Peyer's patch (tissue), 4 donors: ENCODE measurements at regions not wholly inside any gene's neighbourhood (a gene's known extent, or its start where the extent isn't known, plus 50 kb on each side); places are given as distances from the start of the nearest gene placed in this dataset.

ENCODE experiments used
- DNase-seq, 3 donors: peaks; one replicate each; pipeline ENCODE4 v3.0.0-alpha.2; 2017 to 2019
- H3K27ac ChIP-seq, 4 donors: fragments of 200-600 bp; sonication (generic); one replicate each; pipeline ENCODE4 v1.5.1; 2016 to 2019
- H3K27me3 ChIP-seq, 2 donors: fragments of 200-600 bp; sonication (generic); one replicate each; pipeline ENCODE4 v1.5.1; 2019
- H3K36me3 ChIP-seq, 3 donors: fragments of 200-600 bp; sonication (generic); one replicate each; pipeline ENCODE4 v1.5.1; 2016 to 2019
- H3K4me1 ChIP-seq, 4 donors: fragments of 200-600 bp; sonication (generic); one replicate each; pipeline ENCODE4 v1.5.1; 2016 to 2019
- H3K4me3 ChIP-seq, 4 donors: fragments of 200-600 bp; sonication (generic); 1 replicate in 3 of 4; 2 replicates in 1 of 4; pipeline ENCODE4 v1.5.1; 2016 to 2019; ENCODE audit warnings: mild to moderate bottlenecking in 1 of 4
- H3K9me3 ChIP-seq, 4 donors: fragments of 200-600 bp; sonication (generic); one replicate each; pipeline ENCODE4 v1.5.1; 2016 to 2019; ENCODE audit warnings: mild to moderate bottlenecking in 1 of 4
- CTCF ChIP-seq, 6 experiments: fragments of 450-650 bp in 4 of 6; fragments of 200-600 bp in 2 of 6; sonication (generic) in 1 of 6; IDR thresholded peaks; one replicate each; pipeline ENCODE4 v1.5.1; 2017 to 2019; ENCODE audit warnings: antibody characterized with exemption in 6 of 6, mild to moderate bottlenecking in 3 of 6, moderate library complexity in 1 of 6
- POLR2A ChIP-seq, 2 donors: fragments of 450-650 bp; IDR thresholded peaks; one replicate each; pipeline ENCODE4 v1.5.1; 2017; ENCODE audit warnings: antibody characterized with exemption in 2 of 2, mild to moderate bottlenecking in 2 of 2, moderate library complexity in 2 of 2

- Histone ChIP-seq H3K4me1 (no peaks in the 10 kb centered on the region), H3K4me3 (no peak overlapping the region), H3K9me3 (no peaks in the 10 kb centered on the region), H3K27me3 (no peaks in the 10 kb centered on the region), H3K36me3 (no peaks in the 10 kb centered on the region), H3K27ac (no peak overlapping the region)
- TF ChIP-seq POLR2A (IDR thresholded peaks at IDR 0.05) = no peak
- TF ChIP-seq CTCF (IDR thresholded peaks at IDR 0.05) = no peak
- DNase-seq = no peak
Observed at GRCh38 chr2:2568411-2568810, 237.3 kb upstream of the MYT1L start.

- Histone ChIP-seq H3K9me3 (no peaks in the 10 kb centered on the region), H3K4me1 (no peaks in the 10 kb centered on the region), H3K27me3 (no peaks in the 10 kb centered on the region), H3K36me3 (no peaks in the 10 kb centered on the region), H3K27ac (no peak overlapping the region), H3K4me3 (no peak overlapping the region)
- TF ChIP-seq CTCF (IDR thresholded peaks at IDR 0.05) = no peak
- no peak for TF ChIP-seq POLR2A (IDR thresholded peaks at IDR 0.05)
- no peak for DNase-seq
Observed at GRCh38 chr2:2567776-2568175, 236.7 kb upstream of the MYT1L start.

- DNase-seq = no peak
- Histone ChIP-seq H3K4me1 (no peaks in the 10 kb centered on the region), H3K27ac (no peak overlapping the region), H3K9me3 (no peaks in the 10 kb centered on the region), H3K4me3 (no peak overlapping the region), H3K36me3 (no peaks in the 10 kb centered on the region), H3K27me3 (no peaks in the 10 kb centered on the region)
- TF ChIP-seq POLR2A (IDR thresholded peaks at IDR 0.05) (no peak), CTCF (IDR thresholded peaks at IDR 0.05) (no peak)
Observed at GRCh38 chr2:2566396-2567323, 235.6 kb upstream of the MYT1L start.

GRCh38 chr2:2565671-2566070 lies 234.6 kb upstream of the MYT1L start:
- Histone ChIP-seq H3K4me3 (no peak overlapping the region), H3K27ac (no peak overlapping the region), H3K9me3 (no peaks in the 10 kb centered on the region), H3K27me3 (no peaks in the 10 kb centered on the region), H3K4me1 (no peaks in the 10 kb centered on the region), H3K36me3 (no peaks in the 10 kb centered on the region)
- TF ChIP-seq POLR2A (IDR thresholded peaks at IDR 0.05) (no peak), CTCF (IDR thresholded peaks at IDR 0.05) (no peak)
- no peak for DNase-seq

GRCh38 chr2:2564300-2565078 lies 233.4 kb upstream of the MYT1L start:
- no peaks in the 10 kb centered on the region for H3K27me3 ChIP-seq
- H3K27ac ChIP-seq = no peak overlapping the region
- no peak overlapping the region for H3K4me3 ChIP-seq
- H3K4me1 ChIP-seq = no peaks in the 10 kb centered on the region
- no peak for TF ChIP-seq POLR2A (IDR thresholded peaks at IDR 0.05)
- no peak for TF ChIP-seq CTCF (IDR thresholded peaks at IDR 0.05)
- H3K36me3 ChIP-seq = no peaks in the 10 kb centered on the region
- DNase-seq = no peak
- H3K9me3 ChIP-seq = no peaks in the 10 kb centered on the region
